GM12878 (cell line): ENCODE measurements at regions not wholly inside any gene's neighbourhood (a gene's known extent, or its start where the extent isn't known, plus 50 kb on each side); places are given as distances from the start of the nearest gene placed in this dataset.

Source experiments
- ATF2 ChIP-seq: IDR thresholded peaks from 2 replicates; pipeline ENCODE4 v1.6.1; 2012; ENCODE audit warnings: low read length, inconsistent platforms
- BCLAF1 ChIP-seq: fragments of 450-650 bp; IDR thresholded peaks from 2 replicates; pipeline ENCODE4 v1.6.1; 2017; ENCODE audit warnings: antibody characterized with exemption, mild to moderate bottlenecking, moderate library complexity
- BRCA1 ChIP-seq: IDR thresholded peaks from 2 replicates; pipeline ENCODE4 v1.6.1; 2011; ENCODE audit warnings: low read depth, low read length, improper control_type of control experiment
- CBFB ChIP-seq: IDR thresholded peaks from 2 replicates; pipeline ENCODE4 v1.6.1; 2016; ENCODE audit warnings: antibody characterized with exemption, low read depth
- CREM ChIP-seq: IDR thresholded peaks from 2 replicates; pipeline ENCODE4 v1.6.1; 2014; ENCODE audit warnings: antibody characterized with exemption, low read depth
- EED ChIP-seq: sonication (generic); IDR thresholded peaks from 2 replicates; pipeline ENCODE4 v1.6.1; 2016; ENCODE audit warnings: antibody characterized with exemption, low read depth
- NR2C2 ChIP-seq: IDR thresholded peaks from 2 replicates; pipeline ENCODE4 v1.6.1; 2011; ENCODE audit warnings: borderline replicate concordance, low read depth; ENCODE audit not compliant: control insufficient read depth, insufficient read length
- SMC3 ChIP-seq: IDR thresholded peaks from 2 replicates; pipeline ENCODE4 v1.6.1; 2011; ENCODE audit warnings: low read length, improper control_type of control experiment, borderline replicate concordance
- YY1 ChIP-seq: IDR thresholded peaks from 2 replicates; pipeline ENCODE4 v1.6.1; 2011; ENCODE audit warnings: low read depth, mild to moderate bottlenecking, low read length
- ZSCAN29 ChIP-seq: fragments of 450-650 bp; IDR thresholded peaks from 2 replicates; pipeline ENCODE4 v1.6.1; 2017; ENCODE audit warnings: mild to moderate bottlenecking, moderate library complexity
- TF ChIP-seq, protein P1 (sequence below): fragments of 450-650 bp; IDR thresholded peaks from 2 replicates; pipeline ENCODE4 v1.6.1; 2017; ENCODE audit warnings: mild to moderate bottlenecking
- TF ChIP-seq, protein P2 (sequence below), 3 experiments: IDR thresholded peaks in 2 of 3; conservative IDR thresholded peaks in 1 of 3; 2 replicates each; pipeline ENCODE4 v1.5.1; 2011; ENCODE audit warnings: low read depth in 3 of 3, low read length in 3 of 3, mild to moderate bottlenecking in 3 of 3, control low read depth in 2 of 3, moderate library complexity in 2 of 3, inconsistent platforms in 1 of 3, mixed read lengths in 1 of 3; ENCODE audit not compliant: control insufficient read depth in 2 of 3, insufficient read depth in 1 of 3; ENCODE audit errors: extremely low read depth in 1 of 3
- TF ChIP-seq, protein P3 (sequence below): fragments of 450-650 bp; formaldehyde crosslinking; IDR thresholded peaks from 2 replicates; pipeline ENCODE4 v1.4.0; 2020; ENCODE audit warnings: mild to moderate bottlenecking, moderate library complexity
- TF ChIP-seq, protein P4 (sequence below): fragments of 450-650 bp; IDR thresholded peaks from 2 replicates; pipeline ENCODE4 v1.6.1; 2016; ENCODE audit warnings: mild to moderate bottlenecking, moderate library complexity, borderline replicate concordance

DNA sequence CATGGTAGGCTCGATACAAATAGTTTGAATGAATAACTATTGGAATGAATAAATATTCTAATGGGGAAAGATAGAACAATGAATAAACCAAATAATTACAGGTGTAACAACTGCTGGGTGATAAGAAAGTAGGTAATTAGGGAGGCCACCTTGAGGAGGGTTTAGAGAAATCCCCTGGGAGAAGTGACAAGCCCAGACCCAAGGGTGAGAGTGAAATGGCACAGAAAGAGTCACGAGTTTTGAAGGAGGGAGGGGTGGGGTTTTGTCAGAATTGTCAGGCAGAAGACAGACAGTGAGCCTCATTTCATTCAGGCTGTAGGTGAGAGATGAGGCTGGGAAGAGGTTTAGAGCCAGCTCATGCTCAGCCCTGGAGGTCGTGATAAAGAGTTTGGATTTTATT is 71.6 kb upstream of the L3MBTL4 start:
- TF ChIP-seq ZSCAN29 (no peak), NR2C2 (no peak), BRCA1 (no peak), ATF2 (no peak), SMC3 (no peak), YY1 (no peak), BCLAF1 (no peak), CBFB (no peak), CREM (no peak), EED (no peak)
- TF ChIP-seq, protein P1, sequence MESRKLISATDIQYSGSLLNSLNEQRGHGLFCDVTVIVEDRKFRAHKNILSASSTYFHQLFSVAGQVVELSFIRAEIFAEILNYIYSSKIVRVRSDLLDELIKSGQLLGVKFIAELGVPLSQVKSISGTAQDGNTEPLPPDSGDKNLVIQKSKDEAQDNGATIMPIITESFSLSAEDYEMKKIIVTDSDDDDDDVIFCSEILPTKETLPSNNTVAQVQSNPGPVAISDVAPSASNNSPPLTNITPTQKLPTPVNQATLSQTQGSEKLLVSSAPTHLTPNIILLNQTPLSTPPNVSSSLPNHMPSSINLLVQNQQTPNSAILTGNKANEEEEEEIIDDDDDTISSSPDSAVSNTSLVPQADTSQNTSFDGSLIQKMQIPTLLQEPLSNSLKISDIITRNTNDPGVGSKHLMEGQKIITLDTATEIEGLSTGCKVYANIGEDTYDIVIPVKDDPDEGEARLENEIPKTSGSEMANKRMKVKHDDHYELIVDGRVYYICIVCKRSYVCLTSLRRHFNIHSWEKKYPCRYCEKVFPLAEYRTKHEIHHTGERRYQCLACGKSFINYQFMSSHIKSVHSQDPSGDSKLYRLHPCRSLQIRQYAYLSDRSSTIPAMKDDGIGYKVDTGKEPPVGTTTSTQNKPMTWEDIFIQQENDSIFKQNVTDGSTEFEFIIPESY: no peak
- TF ChIP-seq, protein P2, sequence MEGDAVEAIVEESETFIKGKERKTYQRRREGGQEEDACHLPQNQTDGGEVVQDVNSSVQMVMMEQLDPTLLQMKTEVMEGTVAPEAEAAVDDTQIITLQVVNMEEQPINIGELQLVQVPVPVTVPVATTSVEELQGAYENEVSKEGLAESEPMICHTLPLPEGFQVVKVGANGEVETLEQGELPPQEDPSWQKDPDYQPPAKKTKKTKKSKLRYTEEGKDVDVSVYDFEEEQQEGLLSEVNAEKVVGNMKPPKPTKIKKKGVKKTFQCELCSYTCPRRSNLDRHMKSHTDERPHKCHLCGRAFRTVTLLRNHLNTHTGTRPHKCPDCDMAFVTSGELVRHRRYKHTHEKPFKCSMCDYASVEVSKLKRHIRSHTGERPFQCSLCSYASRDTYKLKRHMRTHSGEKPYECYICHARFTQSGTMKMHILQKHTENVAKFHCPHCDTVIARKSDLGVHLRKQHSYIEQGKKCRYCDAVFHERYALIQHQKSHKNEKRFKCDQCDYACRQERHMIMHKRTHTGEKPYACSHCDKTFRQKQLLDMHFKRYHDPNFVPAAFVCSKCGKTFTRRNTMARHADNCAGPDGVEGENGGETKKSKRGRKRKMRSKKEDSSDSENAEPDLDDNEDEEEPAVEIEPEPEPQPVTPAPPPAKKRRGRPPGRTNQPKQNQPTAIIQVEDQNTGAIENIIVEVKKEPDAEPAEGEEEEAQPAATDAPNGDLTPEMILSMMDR (IDR thresholded peaks at IDR 0.05 in 2 of 3, conservative IDR thresholded peaks at IDR 0.05 in 1 of 3; ENCODE audit: control insufficient read depth in 2 of 3, extremely low read depth in 1 of 3, insufficient read depth in 1 of 3, low read depth in 3 of 3, low read length in 3 of 3): no peak
- TF ChIP-seq, protein P3, sequence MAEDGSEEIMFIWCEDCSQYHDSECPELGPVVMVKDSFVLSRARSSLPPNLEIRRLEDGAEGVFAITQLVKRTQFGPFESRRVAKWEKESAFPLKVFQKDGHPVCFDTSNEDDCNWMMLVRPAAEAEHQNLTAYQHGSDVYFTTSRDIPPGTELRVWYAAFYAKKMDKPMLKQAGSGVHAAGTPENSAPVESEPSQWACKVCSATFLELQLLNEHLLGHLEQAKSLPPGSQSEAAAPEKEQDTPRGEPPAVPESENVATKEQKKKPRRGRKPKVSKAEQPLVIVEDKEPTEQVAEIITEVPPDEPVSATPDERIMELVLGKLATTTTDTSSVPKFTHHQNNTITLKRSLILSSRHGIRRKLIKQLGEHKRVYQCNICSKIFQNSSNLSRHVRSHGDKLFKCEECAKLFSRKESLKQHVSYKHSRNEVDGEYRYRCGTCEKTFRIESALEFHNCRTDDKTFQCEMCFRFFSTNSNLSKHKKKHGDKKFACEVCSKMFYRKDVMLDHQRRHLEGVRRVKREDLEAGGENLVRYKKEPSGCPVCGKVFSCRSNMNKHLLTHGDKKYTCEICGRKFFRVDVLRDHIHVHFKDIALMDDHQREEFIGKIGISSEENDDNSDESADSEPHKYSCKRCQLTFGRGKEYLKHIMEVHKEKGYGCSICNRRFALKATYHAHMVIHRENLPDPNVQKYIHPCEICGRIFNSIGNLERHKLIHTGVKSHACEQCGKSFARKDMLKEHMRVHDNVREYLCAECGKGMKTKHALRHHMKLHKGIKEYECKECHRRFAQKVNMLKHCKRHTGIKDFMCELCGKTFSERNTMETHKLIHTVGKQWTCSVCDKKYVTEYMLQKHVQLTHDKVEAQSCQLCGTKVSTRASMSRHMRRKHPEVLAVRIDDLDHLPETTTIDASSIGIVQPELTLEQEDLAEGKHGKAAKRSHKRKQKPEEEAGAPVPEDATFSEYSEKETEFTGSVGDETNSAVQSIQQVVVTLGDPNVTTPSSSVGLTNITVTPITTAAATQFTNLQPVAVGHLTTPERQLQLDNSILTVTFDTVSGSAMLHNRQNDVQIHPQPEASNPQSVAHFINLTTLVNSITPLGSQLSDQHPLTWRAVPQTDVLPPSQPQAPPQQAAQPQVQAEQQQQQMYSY (CRISPR knock-in tag): no peak
- TF ChIP-seq, protein P4, sequence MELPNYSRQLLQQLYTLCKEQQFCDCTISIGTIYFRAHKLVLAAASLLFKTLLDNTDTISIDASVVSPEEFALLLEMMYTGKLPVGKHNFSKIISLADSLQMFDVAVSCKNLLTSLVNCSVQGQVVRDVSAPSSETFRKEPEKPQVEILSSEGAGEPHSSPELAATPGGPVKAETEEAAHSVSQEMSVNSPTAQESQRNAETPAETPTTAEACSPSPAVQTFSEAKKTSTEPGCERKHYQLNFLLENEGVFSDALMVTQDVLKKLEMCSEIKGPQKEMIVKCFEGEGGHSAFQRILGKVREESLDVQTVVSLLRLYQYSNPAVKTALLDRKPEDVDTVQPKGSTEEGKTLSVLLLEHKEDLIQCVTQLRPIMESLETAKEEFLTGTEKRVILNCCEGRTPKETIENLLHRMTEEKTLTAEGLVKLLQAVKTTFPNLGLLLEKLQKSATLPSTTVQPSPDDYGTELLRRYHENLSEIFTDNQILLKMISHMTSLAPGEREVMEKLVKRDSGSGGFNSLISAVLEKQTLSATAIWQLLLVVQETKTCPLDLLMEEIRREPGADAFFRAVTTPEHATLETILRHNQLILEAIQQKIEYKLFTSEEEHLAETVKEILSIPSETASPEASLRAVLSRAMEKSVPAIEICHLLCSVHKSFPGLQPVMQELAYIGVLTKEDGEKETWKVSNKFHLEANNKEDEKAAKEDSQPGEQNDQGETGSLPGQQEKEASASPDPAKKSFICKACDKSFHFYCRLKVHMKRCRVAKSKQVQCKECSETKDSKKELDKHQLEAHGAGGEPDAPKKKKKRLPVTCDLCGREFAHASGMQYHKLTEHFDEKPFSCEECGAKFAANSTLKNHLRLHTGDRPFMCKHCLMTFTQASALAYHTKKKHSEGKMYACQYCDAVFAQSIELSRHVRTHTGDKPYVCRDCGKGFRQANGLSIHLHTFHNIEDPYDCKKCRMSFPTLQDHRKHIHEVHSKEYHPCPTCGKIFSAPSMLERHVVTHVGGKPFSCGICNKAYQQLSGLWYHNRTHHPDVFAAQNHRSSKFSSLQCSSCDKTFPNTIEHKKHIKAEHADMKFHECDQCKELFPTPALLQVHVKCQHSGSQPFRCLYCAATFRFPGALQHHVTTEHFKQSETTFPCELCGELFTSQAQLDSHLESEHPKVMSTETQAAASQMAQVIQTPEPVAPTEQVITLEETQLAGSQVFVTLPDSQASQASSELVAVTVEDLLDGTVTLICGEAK: no peak
